GM12891 (cell line): ENCODE measurements at regions not wholly inside any gene's neighbourhood (a gene's known extent, or its start where the extent isn't known, plus 50 kb on each side); places are given as distances from the start of the nearest gene placed in this dataset.
A peak's percentile ranks its signal among the peaks of the same experiment; 100 is the strongest.

Source experiments
- DNase-seq: peaks from one replicate; pipeline ENCODE4 v3.0.0; 2011; ENCODE audit warnings: low spot score; ENCODE audit not compliant: insufficient read length
- FAIRE-seq: peaks from 2 replicates; lab custom pipeline; 2011; peaks lifted over from hg19 to GRCh38; lab: Jason Lieb, UNC
- PAX5 ChIP-seq: IDR thresholded peaks from 2 replicates; pipeline ENCODE4 v1.6.1; 2011; ENCODE audit warnings: low read length, moderate library complexity, mild to moderate bottlenecking; ENCODE audit not compliant: insufficient read depth, severe bottlenecking
- POLR2A ChIP-seq: IDR thresholded peaks from 2 replicates; pipeline ENCODE4 v1.6.1; 2011; ENCODE audit warnings: low read depth, low read length, control low read depth
- POLR2AphosphoS5 ChIP-seq: IDR thresholded peaks from 2 replicates; pipeline ENCODE4 v1.6.1; 2011; ENCODE audit warnings: low read depth, low read length, control low read depth
- POU2F2 ChIP-seq: IDR thresholded peaks from 2 replicates; pipeline ENCODE4 v1.6.1; 2011; ENCODE audit warnings: low read depth, mild to moderate bottlenecking, control low read depth, low read length, moderate library complexity
- SPI1 ChIP-seq: IDR thresholded peaks from 2 replicates; pipeline ENCODE4 v1.6.1; 2011; ENCODE audit warnings: low read depth, low read length, control low read depth
- TAF1 ChIP-seq: IDR thresholded peaks from 2 replicates; pipeline ENCODE4 v1.6.1; 2011; ENCODE audit warnings: low read depth, low read length, control low read depth

DNA sequence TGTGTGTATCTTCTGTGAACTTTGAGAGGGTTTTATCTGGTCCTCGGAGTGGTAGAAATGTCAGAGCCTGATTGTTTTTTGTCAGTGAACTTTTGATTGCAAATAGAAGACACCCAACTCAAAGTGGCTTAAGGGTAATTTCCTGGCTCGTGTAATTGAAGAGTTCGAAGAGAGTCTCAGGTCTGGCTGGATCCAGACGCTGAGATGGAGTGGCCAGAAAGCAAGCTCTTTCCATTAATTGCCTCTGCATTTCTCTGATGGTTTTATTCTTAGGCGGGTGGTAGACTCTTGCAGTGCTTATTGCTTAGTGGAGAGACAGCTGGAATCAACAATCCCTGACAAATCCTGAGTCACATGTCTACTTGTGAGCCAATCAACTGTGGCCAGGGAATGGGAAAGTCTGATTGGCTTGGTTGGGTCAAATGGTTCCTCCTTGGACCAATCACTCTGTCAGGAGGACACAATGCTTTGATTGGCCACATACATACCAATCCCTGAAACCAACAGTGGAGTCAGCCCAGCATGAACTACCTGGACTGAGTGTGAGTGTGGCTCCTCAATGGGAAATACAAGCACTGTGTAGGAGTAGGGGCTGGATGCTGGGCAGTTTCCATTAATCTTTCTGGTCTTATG lies 330.5 kb downstream of the AACS start:
- TF ChIP-seq PAX5 (no peak), SPI1 (no peak), POLR2AphosphoS5 (no peak), POLR2A (no peak), TAF1 (no peak), POU2F2 (no peak)
- no peak for FAIRE-seq
- no peak for DNase-seq

DNA sequence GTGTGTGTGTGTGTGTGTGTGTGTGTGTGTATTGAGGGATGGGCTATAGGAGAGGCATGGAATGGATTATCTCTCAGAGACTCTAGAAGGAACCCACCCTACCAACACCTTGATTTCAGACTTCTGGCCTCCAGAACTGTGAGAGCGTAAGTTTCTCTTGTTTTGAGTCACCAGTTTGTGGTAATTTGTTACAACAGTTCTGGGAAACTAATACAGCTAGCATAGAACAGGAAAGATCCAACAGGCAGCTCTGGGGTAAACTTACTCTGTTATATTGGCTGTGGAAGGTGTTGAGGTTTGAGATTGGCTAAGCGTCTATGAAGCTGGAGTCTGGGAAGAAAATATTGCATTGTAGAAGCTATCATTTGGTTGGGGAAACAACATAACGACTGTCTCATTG lies 334.3 kb downstream of the AACS start:
- TF ChIP-seq POLR2A (no peak), POLR2AphosphoS5 (no peak), POU2F2 (no peak), TAF1 (no peak), SPI1 (no peak), PAX5 (no peak)
- no peak for DNase-seq
- FAIRE-seq: no peak

DNA sequence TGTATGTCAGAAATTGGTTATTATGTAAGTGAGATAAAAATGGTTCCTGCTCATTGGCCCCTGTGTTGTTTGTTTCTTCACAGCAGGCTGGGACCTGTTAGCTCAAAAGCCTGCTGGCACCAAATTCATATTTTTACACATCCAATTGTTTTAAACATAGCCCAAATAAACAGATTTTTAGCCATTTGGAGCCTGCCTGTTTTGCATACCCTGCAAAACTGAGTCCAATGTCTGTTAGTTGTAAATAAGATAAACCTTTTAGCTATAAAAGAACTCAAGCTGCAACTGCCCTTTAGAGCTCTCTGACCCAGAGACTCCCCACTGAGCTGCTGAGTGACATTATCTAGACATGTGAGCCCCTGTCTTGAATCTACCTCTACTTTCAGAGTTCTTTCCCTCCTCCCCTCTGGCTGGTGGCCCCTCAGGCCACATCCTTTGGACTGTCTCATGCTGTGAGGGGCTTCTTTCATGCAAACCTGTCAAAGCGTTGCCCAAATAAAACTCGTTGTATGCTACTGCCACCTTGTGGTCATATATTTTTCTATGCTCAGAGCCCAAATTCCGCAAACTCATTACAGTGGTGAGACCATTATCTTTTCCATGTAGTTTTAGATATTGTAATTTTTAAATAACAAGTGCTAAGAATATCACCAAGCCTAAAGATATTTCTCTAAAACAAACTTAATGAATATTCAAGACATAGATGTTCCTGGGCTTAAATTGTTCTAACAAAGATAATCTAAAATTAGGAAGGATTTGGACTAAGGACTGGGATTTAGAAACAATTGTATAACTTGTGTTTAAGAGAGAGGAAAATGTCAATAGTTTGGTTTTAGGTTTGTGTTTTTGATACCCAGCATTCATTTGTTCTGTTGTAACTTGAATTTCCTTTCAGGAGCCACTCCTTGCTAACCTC lies 337.9 kb downstream of the AACS start:
- TF ChIP-seq POU2F2 (no peak), POLR2A (no peak)
- FAIRE-seq (peak; percentile 57), DNase-seq (no peak)

DNA sequence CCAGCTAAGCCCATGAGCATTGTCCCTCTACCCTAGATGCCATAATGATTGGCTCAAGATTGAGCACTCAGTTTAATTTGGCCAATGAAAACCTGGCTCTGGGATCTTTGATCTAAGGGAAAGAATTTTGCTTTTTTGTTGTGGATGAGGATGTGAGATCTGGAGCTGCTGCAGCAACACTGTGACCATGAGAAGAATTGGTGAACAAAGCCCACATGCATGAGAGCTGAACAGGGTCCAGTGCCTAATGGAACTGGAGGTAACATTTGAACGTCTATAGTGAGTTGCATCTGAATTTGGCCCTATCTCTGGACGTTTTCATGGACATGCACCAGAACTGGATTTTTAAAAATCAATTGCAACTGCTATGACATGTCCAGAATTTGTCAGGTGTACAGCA lies 338.6 kb downstream of the AACS start:
- no peak for TF ChIP-seq TAF1
- no peak for FAIRE-seq

DNA sequence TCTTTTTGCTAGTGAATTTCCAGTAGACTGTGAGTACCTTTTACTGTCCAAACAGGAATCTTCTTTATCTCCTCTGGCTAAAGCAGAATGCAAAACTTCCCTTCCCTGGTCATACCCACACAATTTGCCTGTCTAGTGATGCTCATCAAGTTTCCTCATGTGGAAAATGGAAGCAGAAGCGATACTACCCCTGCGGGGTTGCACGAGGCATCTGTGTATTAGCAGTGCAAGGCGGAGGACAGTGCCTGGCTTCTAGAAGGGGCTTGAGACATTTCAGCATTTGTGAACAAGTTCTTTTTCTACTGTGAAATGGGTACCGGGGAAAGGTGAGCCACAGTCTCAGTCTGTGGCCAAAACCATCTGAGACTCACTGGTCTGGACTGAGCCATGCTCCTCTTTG lies 340.9 kb downstream of the AACS start:
- peak; percentile 26 for FAIRE-seq
- TF ChIP-seq POU2F2 (peak; percentile 32; the same call in 1 of the 2 replicates), POLR2A (no peak), PAX5 (no peak), TAF1 (no peak), SPI1 (peak; percentile 65), POLR2AphosphoS5 (no peak)
- DNase-seq: no peak

More for the DNA sequence above, 338.6 kb downstream of the AACS start:
- no peak for DNase-seq

DNA sequence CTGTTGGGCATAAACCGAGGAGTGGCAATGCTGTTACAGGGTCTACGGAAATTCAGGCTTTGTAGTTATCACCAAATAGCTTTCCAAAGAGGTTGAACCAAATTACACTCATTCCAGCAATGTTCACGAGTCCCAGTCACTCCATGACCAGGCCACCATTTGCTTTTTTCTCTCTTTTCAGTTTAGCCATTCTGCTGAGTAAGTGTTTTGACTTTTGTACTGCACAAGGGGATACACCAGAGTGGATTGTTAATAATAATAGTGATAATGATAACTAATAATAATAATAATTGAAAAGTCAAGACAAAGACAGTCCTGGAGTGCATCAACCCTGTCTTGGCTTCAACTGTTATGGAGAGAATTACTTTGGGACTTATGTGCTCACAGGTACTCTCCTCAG lies 343.5 kb downstream of the AACS start:
- FAIRE-seq: no peak
- no peak for DNase-seq
- no peak for TF ChIP-seq POU2F2
- no peak for TF ChIP-seq PAX5
- TF ChIP-seq SPI1: no peak
- no peak for TF ChIP-seq POLR2A
- TF ChIP-seq TAF1: no peak
- TF ChIP-seq POLR2AphosphoS5: no peak

DNA sequence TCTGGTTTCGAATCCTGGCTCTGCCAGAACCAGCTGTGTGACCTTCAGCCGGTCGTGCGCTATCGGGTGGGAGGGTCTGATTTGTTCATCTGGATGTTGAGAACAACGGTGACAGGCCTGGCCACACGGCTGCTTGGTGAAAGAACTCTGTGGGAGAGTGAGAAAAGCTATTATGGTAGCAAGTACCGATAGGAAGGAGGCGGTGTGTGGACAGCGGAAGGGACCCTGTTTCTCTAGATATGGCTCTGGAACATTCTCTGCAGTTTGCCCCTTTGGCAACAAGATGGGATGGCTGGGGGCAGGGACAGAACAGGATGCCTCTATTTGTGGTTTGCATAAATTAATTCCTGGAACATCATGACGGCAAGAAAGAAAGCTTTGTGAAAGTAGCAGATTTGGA lies 347.3 kb downstream of the AACS start:
- no peak for FAIRE-seq
- TF ChIP-seq SPI1 (no peak), POLR2A (no peak), PAX5 (no peak), TAF1 (no peak), POU2F2 (no peak), POLR2AphosphoS5 (no peak)

DNA sequence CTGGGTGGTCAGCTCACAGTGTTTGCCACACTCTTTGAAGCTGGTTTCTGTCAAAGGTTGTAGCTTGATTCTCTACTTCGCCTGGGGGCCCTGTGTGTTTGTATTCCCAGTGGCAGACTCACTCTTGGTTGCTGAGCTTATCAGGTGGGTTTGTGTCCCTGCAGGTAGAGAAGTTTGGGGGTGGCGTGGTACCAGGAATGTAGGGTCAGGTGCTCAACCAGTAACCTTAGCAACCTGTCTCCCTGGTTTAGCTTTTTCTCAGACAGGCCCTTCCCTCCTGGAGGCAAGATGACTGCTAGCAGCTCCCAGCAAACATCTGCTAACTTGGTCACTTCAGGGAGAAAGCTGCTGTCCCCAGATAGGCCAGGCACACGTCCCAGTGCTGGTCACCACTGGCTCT lies 352.2 kb downstream of the AACS start:
- DNase-seq (no peak), FAIRE-seq (no peak)
- no peak for TF ChIP-seq PAX5
- TF ChIP-seq POLR2A: no peak
- TF ChIP-seq SPI1: no peak
- TF ChIP-seq TAF1: no peak
- no peak for TF ChIP-seq POU2F2
- no peak for TF ChIP-seq POLR2AphosphoS5

More for the DNA sequence above, 347.3 kb downstream of the AACS start:
- DNase-seq: no peak

DNA sequence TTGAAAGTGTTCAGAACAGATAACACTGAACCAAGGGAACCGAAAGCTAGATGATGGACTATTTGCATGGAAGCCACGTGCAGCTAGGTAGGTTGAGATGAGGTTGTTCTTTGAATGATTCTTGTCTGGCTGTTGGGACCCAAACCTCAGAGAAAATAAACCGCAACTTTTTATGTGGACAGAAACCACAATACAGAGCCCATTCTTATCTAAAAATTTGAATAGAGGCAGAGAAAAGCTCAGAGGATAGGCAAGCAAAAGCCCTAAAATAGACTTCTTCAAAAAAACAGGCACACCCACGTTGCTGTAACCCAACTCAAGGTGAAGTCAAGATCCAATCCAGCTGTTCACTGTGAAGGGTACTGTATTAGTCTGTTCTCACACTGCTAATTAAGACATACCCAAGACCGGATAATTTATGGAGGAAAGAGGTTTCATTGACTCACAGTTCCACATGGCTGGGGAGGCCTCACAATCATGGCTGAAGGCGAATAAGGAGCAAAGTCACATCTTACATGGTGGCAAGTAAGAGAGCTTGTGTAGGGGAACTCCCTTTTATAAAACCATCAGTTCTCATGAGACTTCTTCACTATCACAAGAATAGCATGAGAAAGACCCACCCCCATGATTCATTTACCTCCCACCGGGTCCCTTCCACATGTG lies 353.8 kb downstream of the AACS start:
- TF ChIP-seq POLR2A (no peak), POU2F2 (peak; percentile 89), SPI1 (peak; percentile 44)
- DNase-seq (no peak), FAIRE-seq (no peak)

DNA sequence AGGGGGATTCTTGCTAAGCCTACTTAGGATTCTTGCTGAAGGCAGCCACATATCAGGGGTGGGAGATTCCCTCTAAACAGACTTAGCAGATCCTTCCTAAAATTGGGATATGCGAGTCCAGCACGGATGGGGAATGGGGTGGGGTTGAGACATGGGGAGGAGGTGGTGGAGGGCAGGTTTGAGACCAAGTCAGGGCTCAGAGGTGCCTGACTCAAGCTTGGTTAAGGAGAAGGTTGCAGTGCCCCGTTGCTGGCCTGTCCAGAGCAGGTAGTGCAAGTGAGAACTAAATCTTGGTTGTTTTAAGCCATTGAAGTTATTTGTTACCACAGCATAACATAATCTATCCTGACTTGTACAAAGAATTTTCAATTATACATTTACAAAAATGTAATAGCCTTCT lies 359.7 kb downstream of the AACS start:
- FAIRE-seq: no peak
- DNase-seq: no peak
- TF ChIP-seq PAX5 (no peak), TAF1 (no peak), POLR2AphosphoS5 (no peak), SPI1 (no peak), POU2F2 (no peak), POLR2A (no peak)
